AG10803 (cell line): ENCODE measurements at regions not wholly inside any gene's neighbourhood (a gene's known extent, or its start where the extent isn't known, plus 50 kb on each side); places are given as distances from the start of the nearest gene placed in this dataset.
"Not testable (repeated sequence)": the region's sequence is repeated elsewhere in the genome, so short reads cannot be mapped to it uniquely, and the experiment has no call there.

Source experiments
- DNase-seq: peaks from one replicate; pipeline ENCODE4 v3.0.0; 2010; ENCODE audit warnings: low read depth
- H3K4me3 ChIP-seq: 2 replicates; pipeline ENCODE4 v1.5.1; 2011; ENCODE audit warnings: mild to moderate bottlenecking, low read length, control low read depth
- TF ChIP-seq, protein P1 (sequence below): conservative IDR thresholded peaks from 2 replicates; pipeline ENCODE4 v1.5.1; 2011; ENCODE audit warnings: mild to moderate bottlenecking, low read length, control low read depth, inconsistent platforms

DNA sequence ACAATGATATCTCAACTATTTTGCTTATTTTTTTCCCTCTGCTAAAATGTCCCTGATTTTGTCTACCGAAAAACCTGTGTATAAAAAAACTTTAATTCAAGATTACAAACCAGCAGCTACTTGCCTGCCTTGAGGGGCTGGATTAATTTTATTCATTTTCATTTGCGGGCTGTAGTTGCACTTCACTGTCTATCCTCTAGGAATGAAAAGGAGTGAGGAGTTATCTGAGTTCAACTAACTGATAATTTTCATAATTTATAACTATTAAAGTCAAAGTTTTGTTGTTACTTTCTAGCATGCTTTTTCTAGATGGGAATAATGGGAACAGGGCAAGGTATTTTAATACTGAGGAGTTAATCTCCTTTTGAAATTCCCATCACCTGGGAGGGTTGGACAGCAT is 50.3 kb upstream of the AGTPBP1 start:
- DNase-seq, H3K4me3 ChIP-seq: not testable (repeated sequence)

DNA sequence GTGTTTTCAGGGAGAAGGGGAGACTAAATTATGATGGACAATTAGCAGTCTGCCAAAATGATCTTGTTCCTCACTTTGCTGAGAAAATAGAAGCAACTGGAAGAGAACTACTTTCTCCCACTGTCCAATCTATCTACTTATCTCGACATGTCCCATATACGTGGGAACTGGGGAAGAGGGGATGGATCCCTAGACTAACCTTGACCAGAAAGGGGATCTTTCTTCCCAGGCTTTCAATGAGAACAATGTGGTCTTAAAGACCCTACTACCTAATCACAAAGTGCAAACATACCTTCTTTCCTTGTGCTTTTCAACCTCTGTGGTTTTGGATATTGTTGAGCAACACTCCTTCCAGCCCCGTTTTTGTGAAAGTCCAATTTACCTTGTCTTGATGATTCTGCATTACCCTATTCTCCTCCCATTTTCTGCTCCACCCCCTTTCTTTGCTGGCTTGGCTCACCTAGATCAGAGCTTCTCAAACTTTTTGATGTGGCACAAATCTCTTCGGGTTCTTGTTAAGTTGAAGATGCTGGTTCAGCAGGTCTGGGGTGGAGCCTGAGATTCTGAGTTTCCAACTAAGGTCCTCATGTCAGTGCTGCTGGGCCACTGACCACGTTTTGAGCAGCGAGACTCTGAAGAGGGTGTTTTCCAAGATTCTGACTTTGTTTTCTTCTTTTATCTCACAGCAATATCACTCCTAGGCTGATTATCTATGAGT is 61.4 kb upstream of the AGTPBP1 start:
- not testable (repeated sequence) for DNase-seq, H3K4me3 ChIP-seq

DNA sequence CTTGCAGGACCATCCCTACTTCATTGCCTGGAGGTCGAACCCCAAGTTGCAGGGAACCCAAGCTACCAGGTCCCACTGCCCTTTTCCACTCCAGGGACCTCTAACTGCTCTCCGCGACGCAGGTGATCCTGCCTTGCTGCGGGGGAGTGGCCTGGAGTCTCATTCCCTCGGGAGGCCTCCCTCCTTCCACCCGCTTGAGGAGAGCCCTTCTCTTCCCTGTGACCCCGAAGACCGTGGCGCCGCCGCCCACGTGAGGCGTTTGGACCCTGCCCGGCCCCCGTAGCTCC is 63.0 kb upstream of the AGTPBP1 start:
- not testable (repeated sequence) for DNase-seq
- peak overlapping the region; percentile 69 for H3K4me3 ChIP-seq

DNA sequence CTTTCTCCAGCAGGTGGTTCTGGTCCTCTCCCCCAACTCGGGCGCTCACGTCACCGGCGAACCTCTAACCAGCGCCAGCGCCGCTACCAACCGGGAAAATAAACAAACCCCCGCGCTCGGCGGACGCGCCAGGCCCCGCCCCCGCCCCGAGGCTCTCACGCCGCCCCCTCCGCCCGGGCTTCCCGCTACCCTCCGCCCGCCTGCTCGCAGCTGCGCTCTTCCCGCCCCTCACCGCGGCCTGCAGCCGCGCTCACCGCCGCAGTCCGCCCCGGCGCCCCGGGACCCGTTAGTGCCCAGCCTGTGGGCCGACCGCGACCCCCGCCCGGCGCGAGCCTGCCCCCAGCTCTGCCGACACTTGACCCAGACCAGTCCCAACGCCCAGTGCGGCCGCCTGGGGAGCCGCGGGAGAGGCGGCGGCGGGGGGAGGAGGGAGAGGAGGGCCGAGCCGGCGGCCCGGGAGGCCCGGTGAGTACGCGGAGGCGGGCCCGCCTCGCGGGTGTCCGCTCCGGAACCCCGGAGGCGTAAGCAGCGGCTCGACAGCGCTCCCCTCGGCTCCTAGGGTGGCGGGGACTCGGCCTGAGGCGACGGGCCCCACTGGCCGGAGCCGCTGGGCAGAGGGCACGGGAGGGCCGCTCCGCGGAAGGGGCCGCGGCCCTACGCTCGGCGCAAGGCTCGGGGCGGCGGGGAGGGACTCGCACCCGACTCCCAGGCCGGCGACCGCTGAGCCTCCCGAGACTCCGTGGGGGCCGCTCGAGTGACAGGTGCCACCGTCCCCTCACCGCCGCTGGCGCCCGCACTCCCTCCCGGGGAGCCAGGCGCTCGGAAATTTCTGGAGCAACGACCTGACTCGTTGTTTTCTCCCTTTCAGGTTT is 63.6 kb upstream of the AGTPBP1 start:
- H3K4me3 ChIP-seq, result peak overlapping the region; percentile 69
- DNase-seq, result peak; percentile 49

DNA sequence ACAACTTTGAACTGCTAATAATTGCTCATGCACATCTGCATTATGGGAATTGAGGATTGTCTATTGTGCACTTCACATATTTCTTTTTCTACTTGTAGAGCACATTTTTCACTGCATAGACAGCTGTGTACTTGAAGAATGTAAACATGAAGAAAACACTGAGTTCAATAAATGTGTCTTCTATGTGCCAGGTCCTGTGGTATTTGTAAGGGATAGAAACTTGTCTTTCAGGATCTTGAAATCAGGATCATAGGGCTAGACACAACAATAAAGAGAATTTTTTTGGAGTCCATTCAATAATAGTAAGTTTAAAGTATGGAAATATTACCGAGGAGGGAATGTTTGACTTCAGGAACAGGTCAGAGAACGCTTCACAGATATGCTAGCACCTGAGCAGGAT is 66.6 kb upstream of the AGTPBP1 start:
- not testable (repeated sequence) for H3K4me3 ChIP-seq, DNase-seq

DNA sequence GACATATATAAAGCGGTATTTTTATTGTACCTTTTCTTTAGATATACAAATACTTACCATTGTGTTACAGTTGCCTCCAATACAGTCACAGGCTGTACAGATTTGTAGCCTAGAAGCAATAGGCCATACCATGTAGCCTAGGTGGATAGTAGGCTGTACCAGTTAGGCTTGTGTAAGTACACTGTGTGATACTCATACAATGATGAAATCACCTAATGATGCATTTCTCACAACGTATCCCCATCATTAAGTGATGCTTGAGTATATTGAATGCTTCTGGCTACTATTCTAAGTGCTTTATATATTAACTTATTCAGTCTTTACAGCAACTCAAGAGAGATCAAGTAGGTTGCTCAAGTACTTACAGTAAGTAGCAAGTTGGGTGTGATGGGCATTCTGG is 71.6 kb upstream of the AGTPBP1 start:
- not testable (repeated sequence) for H3K4me3 ChIP-seq, DNase-seq

DNA sequence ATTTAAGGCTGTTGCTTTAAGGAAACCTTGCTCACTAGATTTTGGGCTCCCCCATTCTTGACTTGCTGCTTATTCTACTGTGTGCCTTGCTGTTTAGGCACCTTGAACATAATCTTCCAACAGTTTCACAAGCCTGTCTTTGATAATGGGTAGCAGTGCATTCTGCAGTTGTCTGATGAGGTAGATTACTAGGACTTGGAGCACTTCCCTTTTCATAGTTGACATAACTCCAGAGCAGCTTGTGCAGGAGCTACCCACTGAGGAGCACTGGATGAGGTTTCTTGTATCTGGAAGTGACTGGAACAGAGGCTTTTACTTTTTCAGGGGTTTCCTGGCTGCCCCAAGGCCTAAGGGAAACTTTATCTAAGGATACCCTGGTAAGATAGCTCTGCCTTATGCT is 73.0 kb upstream of the AGTPBP1 start:
- not testable (repeated sequence) for H3K4me3 ChIP-seq, DNase-seq

DNA sequence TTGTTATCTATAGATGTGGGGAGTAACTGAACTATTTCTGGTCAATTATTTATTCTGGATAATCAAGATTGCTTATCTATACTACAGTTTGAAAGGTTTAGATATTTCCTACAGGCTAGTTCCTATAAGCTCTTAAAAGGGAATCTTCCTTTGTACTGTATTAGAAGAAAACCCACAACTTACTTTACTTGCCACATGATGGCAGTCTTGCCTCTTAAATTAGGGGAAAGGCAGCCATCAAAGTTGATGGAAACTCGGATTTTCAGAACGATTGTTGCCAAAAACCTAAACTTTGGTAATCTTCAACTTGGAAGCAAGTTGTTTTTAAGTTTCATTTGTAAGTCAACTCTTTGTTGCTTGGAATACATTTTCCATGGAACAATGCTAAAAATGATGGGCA is 77.2 kb upstream of the AGTPBP1 start:
- TF ChIP-seq, protein P1, sequence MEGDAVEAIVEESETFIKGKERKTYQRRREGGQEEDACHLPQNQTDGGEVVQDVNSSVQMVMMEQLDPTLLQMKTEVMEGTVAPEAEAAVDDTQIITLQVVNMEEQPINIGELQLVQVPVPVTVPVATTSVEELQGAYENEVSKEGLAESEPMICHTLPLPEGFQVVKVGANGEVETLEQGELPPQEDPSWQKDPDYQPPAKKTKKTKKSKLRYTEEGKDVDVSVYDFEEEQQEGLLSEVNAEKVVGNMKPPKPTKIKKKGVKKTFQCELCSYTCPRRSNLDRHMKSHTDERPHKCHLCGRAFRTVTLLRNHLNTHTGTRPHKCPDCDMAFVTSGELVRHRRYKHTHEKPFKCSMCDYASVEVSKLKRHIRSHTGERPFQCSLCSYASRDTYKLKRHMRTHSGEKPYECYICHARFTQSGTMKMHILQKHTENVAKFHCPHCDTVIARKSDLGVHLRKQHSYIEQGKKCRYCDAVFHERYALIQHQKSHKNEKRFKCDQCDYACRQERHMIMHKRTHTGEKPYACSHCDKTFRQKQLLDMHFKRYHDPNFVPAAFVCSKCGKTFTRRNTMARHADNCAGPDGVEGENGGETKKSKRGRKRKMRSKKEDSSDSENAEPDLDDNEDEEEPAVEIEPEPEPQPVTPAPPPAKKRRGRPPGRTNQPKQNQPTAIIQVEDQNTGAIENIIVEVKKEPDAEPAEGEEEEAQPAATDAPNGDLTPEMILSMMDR, result peak; percentile 46
- H3K4me3 ChIP-seq, result not testable (repeated sequence)
- peak; percentile 27 for DNase-seq

DNA sequence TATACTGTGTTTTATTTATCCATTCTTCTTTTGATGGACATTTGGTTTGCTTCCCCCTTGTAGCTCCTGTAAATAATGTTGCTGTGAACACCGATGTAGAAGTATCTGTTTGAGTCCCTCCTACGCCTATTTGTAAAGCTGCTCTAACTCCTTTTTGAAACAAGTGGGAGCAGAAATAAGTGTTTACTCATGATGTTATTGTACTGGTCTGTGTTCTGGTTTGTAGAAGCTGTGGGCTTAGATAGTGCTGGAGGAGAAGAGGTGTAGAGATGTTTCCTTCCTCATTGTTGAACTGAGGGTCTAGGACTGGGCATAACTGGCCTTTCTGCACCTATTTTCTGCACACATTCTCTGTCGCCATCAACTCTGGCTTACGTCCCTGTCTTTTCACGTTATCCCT is 78.8 kb upstream of the AGTPBP1 start:
- H3K4me3 ChIP-seq, DNase-seq: not testable (repeated sequence)

DNA sequence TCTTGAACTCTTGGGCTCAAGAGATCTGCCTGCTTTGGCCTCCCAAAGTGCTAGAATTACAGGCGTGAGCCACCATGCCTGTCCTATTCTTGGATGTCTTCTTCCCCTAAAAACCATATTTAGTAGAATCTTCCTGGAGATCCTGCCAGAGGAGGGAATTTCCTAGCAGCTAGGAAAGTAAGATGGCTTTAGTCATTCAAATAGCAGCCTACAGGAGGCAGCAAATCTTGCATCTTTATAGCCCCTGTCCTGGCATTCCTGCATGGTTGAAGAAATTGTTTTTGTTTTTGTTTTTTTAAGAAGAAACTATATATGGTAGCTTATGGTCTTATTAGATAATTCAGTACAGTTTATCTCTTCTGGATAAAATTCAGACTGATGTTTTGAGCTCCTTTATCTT is 83.2 kb upstream of the AGTPBP1 start:
- H3K4me3 ChIP-seq, result not testable (repeated sequence)
- TF ChIP-seq, protein P1, result peak; percentile 39
- DNase-seq, result peak; percentile 5

DNA sequence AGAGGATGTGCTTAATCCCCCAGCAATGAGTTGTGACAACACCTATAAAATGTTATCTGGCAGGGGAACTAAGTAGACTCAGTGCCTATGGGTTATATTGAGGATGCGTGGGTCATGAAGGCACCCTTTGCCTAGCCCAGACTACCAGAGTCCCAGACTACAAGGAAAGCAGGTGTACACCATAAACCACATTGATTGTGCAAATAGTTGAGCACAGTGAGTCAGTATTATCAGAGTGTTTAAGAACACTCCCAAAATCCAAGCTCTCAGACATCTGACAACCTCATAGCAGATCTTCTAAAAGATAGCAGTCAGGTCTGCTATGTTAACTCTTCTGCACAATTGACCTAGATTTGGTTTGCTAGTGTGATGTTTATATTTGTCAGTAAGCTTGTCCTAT is 92.8 kb upstream of the AGTPBP1 start:
- not testable (repeated sequence) for H3K4me3 ChIP-seq, DNase-seq

DNA sequence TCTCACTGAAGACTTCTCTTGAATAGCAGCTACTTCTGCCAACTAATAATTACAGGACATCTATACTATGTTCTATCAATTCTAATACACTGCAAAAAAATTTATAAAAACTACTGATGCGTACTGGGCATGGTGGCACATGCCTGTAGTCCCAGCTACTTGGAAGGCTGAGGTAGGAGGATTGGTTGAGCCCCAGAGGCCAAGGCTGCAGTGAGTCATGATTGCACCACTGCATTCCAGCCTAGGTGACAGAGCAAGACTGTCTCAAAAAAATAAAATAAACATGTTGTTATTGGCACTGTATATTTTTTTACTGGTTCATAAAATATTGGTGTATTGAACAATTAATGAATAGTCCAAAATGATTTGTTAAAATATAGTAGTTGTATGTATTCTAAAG is 97.0 kb upstream of the NAA35 start:
- DNase-seq, result peak; percentile 12
- H3K4me3 ChIP-seq, result not testable (repeated sequence)

DNA sequence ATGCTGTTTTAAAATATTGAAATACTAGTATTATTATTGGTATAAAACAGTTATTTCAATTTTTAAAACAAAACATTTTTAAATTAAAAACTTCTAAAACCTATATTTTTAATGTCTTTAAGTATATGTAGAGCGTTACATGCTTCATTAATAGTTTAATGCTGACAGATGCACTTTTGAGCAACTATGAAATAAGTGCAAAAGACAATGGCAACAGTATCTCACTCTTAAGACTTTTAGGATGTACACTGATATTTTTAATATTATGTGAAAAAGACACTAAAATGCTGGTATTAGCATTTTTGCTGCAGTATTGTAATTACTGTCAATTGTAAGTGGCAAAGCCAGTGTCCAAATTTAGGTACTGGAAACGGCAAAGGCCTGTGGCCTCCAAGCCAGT is 93.2 kb upstream of the NAA35 start:
- not testable (repeated sequence) for DNase-seq

More for the DNA sequence above, 93.2 kb upstream of the NAA35 start:
- not testable (repeated sequence) for H3K4me3 ChIP-seq
